T-helper 2 cell (primary cell): ENCODE measurements at regions not wholly inside any gene's neighbourhood (a gene's known extent, or its start where the extent isn't known, plus 50 kb on each side); places are given as distances from the start of the nearest gene placed in this dataset.

Experiments
- DNase-seq, 5 experiments: peaks; one replicate each; pipeline versions ENCODE4 v3.0.0 to v3.0.0-alpha.2; 2012 to 2022

DNA sequence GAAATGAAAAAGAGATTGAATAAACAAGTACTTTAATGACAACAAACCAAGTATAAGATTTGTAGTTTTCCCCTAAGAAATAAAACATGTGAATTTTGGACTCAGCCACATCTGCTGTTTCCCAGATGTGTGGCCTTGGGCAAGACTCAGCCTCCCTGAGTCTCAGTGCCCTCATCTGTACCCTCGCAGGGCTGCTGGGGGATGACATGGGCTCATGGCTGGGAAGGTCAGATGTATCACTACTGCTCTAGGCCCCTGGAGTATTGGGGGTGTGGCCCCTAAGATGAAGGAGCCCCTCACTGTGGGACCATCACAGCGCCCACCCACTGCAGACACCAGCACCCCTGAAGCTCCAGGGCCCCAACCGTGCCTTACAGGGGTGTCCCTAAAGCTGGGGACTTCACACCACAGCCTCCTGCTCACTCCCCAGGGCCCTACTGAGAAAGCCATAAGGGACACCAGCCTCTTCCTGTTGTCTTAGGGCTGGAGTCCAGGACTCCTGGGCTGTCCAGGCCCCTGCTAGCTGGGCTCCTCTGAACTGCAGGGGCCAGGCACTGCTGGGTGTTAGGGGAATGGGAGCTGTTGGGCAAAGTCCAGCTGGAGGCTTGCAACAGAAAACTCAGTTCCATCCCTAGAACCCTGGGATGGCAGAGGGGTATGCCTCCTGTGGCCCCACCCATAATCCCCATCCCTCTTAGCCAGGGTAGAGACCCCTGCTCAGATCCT is 104.0 kb upstream of the WNT4 start:
- DNase-seq, result no peak

DNA sequence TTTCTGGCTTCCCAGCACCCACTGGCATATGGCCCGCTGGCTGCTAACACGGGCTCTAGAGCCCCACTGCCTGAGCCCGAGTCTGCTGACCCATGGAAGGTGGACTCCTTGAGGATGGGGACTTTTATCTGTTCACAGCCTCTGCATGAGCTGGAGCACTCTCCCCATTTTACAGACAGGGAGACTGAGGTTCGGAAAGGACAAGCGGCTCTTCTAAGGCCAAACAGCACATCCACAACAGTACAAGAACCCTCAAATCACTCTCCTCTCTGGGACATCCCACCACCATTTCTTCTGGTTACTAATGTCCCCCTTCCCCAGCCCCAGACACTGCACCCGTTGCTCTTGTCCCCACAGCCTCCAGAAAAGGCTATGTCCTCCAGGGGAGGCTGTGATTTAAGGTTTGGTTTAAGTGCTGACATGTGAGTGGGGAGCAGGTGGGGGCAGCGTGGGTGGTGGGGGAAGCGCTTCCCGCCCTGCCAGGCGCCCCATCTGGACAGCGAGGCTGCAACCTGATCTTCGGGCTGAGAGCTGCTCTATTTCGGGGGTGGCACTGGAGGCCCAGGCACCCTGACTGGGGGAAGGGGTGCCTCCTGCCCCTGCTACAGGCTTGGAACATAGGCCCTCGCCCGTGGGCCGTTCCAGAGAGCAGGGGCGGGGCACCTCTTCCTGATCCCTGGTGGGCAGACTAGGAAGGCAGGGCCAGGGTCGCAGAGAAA is 104.8 kb upstream of the WNT4 start:
- DNase-seq, result no peak

DNA sequence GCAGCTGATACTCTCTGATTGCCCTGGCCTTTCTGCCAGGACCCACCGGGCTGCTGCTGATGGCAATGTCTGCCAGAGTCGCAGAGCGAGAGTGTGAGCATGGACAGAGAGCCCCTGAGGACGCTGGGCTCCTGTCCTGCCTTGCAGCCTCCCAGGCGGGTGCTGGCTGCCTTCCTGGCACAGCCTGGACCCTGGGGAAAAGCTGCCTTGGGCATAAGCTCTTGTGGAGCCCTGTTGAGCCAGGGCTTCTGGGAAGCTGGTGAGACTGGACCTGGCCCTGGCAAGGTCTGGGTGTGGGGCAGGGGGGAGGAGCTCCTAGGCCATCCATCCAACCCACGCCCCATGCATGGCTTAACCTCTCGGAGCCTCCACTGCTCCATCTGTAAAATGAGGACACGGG is 105.8 kb upstream of the WNT4 start:
- no peak for DNase-seq

DNA sequence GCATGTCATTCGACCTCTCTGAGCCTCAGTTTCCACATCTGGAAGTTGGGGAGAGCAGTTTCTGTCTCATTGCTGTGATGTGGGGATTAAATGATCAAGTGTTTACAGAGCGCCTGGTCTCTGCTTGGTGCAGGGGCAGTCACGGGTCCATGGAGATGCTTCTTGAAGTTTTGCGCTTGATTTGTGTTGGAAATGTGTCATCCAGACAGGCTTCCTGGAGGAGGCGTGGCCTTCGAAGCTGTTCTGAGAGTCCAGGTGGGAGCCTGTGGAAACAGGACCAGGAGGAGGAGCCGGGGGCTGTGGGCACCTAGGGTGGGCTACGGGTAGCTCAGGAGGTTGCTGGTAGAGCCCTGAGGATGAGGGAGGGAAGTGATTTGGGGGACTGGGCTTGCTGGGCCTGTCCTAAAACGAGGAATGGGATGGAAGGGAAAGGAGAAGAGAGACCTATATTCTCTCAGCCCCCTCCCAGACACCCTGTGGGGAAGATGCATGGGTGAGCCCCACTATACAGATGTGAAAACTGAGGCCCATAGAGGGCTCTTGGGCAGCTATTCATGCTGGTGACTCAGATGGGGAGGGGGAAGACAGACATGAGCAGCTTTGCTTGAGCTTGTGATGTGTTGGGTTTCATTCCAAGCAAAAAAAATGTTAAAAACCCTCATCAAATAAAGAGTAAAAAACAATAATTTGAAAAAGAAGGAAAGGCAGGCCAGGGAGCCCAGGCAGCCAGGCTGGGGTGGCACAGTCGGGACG is 107.2 kb upstream of the WNT4 start:
- no peak for DNase-seq

DNA sequence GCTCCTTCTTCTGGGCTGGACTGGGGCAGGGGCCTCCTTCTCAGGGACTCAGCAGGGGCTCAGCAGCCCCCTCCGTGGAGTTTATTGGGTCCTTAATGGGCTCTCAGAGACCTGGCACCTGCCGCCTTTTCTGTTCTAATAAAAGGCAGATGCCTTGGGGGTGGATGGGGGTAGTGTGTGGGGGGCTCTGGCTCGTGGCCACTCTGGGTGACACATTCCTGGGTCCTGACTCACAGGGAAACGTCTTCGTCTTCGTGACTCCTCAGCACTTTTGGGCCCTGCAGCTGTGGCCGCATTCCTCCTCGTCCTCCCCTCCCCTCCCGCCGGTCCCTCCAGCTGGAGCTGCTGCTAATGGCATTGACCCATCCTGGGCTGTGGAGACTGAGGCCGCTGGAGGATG is 107.8 kb upstream of the WNT4 start:
- DNase-seq, result no peak

DNA sequence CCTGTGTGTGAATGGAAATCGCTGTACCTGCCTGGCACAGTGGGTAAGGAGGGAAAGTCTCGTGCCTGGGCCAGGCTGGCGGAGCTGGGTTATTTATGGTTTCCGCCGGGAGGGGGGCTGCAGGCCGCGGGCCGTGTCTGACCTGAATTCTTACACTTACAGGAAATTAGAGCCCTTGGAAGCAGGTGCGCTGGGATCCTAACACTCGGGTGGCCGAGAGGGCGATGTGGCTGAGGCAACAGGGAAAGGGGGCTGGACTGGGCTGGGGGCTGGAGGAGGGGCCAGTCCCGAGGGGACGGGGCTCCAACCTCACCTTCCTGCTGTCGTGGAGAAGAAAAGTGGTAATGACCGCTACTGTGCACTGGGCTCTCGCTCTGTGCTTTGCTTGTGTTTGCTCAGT is 109.4 kb upstream of the WNT4 start:
- DNase-seq, result no peak

DNA sequence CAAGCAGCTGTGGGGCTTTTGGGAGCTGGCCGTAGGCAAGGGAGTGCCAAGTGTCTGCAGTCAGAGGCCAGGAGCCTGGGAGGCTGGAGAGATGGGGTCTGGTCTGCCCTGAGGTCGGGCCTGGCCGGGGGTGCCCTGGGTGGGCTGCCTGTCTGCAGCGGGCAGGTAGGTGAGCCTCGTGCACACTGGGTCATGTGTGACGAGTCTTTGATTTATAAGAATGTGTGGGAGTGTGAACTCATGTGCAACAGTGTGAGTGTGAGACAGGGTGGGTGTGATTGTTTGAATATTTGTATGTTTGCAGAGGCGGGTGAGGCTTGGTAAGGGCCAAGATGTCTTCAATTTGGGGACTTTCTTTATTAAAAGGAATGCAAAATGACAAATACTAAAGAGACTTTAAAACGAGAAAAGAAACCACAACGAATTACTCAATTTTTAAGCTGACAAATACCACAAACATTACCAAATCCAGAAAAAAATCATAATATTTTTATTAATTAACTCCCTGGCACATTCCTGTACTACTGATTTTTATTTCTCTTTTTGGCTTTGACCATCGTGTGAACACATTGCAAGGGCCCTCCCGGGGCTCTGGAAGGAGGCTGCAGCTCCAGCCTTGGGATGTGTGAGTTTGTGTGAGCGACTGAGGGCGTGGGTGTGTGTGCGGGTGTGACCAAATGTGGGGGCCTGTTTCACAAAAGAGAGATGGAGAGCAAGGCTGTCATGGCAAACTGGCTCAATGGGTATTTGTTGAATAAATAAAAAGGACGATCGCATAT is 110.3 kb upstream of the WNT4 start:
- no peak for DNase-seq

DNA sequence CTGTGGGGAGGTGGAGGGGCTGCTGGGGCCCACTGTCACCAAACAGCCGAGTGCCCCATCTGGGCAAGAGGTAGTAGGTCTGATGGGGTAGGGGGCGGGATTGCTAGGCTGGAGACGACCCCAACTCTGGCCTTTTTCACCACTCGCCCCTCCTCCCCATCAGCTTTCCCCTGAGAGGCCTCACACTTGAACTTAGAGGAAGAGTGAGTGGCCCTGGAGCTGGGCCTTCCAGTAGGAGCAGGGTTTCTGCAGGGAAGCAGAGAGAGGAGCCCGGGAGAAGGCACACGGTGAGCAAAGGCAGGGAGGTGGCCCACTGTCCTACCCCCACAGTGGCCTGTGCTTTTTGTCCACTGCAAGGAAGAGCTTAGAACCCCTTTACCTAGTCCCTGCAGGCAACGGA is 111.9 kb upstream of the WNT4 start:
- DNase-seq, result no peak

DNA sequence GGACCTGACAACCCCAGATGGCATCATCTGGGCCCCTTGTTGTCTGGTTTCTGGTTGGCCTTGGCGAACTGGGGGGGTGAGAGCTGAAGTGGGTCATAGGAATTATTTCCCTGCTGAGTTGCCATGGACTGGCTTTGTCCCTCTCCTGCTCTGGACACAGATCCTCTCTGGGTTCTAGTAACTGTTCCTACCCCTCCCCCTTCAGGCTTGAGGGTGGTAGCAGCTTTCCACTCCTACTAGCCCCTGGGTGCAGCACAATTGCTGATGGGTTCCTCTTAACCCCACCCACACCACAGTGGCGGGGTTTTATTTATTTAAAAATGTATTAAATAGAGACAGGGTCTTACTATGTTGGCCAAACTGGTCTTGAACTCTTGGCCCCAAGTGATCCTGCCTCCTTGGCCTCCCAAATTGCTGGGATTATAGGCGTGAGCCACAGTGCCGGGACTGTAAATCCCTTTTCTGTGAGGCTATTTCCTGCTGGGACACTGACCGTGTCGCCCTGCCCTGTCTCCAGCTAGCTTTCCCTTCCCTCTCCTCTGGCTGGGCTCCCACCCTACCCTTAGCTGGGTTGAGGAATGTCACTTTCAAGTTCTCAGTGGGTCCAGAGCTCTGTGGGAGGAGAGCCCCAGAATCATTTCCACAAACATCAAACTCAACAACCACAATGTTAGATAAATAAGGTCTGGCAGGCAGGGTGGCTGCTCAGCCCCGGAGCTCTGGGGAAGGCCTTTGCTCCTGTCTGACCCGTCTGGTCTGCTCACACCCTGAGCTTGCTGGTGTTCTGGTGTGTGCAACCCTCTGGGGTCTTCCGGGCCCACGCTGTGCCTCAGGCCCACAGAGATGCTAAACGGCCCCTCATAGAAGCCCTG is 112.7 kb upstream of the WNT4 start:
- DNase-seq, result no peak

DNA sequence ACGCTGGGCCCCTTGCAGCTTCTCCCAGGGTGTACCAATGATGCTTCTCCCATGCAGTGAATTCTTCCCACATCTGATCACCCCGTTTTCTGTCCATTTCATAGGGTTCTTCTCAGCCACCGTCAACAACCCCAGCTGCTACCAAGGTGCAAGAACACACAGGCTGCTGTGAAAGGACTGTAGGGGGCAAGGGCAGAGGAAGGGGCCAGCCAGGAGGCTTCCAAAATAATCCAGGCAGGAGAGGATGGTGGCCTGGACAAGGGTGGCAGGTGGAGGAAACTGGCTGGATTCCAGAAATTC is 113.3 kb upstream of the WNT4 start:
- no peak for DNase-seq

DNA sequence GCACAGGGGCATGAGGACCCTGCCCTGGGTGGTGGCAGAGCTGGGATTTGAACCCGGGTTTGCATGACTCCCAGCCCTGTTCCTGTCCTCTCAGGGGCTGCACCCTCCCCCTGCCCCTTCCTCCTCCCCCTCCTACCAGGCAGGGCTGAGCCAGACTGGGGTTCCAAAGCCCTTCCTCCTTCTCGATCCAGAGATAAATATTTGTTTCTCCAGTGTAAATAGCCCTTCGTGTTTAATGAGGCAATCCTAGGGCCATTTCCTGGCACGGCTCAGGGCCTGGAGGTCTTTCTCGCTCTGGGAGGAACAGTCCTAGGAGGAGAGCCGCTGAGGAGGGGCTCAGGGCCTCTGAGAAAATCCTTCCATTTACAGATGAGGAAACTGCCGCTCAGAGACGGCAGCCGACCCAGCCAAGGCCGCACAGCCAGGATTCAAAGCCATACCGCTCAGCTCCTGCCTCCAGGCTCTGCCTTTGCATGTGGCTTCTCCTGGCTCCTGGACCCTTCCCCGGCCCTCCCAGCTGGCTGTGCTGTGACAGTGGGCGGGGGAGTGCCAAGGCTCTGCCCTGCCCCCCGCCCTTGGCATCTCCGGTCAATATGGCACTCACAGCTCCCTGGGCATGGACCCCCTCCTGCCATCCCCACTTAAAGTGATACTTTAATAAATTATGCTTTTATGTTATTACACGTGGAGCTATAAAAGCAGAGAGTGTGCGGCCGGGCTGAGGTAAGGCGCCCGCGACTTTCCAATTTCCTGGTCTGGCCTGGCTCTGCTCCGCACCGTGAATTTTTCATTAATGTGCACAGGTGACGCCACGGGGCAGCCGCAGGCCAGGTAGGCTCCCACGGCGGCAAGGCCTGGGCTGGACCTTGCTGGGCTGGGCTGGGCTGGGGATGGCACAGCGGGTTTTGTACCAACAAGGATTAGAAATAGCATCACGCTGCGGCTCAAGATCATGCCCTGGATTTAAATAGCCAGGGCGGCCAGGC is 114.7 kb upstream of the WNT4 start:
- DNase-seq, result no peak

DNA sequence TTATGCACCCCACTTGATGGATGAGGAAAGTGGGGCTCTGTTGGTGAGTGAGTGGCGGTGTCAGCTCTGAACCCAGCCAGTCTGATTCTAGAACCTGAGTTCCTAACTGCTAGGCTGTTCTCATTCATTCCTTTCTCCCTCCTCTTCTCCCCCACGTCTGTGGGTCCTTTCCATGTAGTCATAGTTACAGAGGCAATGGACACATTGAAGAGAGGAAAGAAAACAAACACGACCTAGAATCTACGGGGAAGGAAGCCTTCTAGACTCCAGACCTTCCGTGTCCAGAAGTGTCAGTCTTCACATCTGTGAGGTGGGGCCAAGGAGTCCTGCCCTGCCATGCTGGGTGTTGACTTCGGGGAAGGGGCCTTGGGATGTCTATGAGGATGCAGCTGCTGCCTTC is 115.8 kb upstream of the WNT4 start:
- DNase-seq, result no peak

DNA sequence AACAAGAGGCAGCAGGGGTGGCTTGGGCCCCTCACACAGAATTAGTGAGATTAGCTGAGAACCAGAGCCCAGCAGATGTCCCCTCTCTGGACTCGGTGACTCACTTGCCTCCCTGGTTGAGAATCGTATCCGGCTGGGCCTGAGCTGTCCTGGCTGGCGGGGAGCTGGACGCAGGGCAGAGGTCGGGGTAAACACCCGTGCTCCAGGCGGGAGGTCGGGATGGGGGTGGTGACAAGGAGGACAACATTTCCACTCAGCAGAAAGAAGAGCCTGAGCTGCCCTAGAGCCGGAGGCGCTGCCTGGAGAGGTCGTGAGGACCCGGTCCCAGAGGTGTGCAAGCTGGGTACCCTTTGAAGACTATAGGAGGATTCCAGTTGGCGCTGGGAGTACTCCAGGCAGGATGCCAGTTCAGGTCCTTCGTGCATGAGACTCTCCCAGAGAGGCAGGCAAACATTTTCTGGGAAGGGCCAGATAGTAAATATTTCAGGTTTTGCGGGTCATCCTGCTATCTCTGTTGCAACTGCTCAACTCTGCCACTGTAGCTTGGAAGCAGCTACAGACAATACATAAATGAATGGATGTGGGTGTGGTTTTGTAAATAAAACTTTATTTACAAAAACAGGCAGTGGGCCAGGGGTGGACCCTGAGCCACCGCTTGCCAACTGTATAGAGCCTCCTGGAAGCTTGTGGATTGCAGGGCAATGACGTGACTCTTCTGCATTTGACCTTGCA is 116.8 kb upstream of the WNT4 start:
- no peak for DNase-seq

DNA sequence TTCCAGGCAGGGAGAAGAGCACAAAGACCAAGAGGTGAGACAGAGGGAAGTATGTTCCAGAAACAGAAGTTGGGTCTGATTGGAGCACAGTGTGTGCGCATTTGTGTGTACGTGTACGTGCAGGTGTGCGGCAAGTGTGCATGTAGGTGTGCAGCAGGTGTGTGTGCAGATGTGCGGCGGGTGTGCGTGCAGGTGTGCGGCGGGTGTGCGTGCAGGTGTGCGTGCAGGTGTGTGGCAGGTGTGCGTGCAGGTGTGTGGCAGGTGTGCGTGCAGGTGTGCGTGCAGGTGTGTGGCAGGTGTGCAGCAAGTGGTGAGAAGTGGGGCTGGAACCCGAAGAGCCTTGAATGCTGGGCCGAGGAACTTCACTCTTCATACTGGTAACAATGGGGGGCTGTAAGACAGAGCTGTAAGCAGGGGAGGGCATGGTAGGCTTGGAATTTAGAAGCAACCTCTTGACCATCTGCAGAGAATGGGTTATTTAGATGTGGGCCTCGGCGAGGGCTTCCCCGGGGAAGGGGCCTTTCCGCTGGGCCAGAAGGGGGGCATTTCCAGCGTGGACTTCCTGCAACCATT is 118.0 kb upstream of the WNT4 start:
- no peak for DNase-seq

DNA sequence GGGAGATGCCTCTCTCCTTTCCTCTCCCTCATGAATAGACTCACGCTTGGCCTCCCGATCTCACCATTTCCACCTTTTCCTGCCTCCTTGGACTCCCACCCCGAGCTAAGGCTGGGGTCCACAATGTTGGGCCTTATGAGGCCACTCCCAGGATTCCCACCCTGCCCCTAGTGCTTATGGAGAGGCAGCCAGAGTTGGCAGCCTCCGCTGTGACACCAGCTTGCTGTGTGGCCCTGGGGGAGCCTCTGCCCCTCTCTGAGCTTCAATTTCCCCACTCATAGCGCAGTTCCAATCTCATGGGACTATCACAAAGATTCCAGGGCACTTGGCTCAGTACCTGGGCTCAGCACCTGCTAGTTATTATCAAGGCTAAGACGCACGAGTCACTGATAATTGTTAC is 118.7 kb upstream of the WNT4 start:
- DNase-seq, result no peak

DNA sequence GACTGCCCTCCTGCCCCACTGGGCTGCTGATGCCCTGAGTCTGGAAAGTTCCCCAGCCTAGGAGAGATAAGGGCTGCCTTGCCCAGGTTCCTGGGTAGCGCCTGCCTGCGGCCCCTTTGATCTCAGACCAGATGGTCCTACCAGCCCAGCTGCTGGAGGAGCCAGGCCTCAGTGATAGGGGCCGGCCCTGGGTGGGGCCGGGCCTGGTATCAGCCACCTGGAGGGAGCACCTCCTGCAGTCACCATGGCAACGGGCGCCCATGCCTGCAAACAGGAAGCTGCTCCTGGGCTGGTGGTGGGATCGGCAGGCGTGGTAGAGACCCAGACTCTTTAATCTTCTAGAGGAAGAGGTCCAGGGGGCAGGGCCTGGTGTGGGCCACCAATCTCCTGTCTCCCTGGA is 119.7 kb upstream of the WNT4 start:
- no peak for DNase-seq

DNA sequence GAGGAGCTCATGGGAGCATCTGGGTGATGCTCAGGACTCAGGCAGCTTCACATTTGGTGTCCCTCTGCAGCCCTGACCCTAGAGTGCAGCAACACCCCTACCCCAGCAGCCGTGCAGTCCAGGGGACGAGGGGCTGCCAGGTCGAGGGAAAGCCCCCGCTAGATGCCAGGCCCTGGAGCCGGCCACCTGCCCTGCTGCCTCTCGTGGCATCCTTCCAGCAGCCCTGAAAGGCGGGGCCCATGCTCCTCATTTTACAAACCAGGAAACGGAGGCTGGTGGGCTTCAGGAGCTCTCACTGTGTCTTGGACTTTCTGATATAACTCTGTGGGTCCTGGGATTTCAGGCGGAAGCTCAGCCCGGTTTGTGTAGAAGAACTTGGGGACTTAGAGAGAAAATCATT is 120.5 kb upstream of the WNT4 start:
- no peak for DNase-seq

DNA sequence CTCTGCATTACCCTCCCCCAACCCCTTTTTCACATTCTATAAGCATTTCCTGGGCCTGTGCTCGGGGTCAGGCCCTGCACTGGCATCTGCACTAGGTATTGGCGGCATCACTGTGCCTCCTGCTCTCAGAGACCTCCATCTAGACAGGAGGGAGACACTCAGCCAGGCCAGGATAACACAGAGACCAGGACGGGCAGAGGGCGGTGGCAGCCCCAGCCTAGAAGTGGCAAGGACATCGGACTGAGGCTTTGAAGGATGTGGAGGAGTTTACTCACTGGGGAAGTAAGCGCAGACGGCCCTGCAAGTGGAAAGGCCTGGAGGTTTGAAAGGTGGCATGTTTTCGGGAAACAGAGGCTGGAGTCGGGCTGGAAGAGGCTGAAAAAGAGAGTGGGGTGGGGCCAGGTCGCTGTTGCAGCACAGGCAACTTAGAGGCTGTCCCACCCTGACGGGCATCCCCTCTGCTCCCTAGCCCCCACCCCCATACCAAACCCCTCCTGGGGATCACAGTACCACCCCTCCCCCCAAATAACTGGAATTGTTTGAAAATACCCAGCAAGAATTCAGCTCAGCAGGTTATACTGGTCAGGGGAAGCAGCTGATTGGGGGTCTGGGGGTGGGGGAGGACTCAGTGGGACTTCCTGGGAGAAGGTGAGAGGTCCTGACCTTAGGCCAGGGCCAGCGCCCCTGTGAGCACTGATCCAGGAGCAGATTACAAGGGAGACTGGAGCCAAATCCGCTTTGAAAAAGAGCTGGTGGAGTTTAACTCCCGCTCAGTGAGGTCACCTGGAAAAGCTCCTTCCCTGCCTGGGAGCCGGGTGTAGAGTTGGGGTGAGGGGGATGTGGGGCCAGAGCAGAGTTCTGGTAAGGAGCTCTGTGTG is 121.8 kb upstream of the WNT4 start:
- no peak for DNase-seq

DNA sequence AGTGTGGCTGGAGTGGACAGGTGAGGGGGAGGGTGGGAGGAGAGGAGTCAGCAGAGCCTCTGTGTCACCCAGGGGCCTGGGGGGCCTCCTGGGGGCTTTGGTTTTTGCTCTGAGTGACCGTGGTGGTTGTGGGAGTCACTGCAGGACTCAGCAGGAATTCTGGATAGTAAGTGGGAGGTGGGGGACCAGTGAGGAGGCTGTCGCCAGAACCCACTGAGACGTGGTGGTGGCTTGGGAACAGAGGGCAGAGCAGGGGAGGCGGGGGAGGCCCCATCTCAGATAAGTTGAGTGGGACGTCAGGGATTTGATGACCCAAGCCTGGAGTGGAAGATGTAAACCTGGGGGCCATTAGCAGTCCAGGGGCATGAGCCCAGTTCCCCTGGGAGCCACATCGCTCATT is 123.2 kb upstream of the WNT4 start:
- DNase-seq, result no peak
